IMR-90 (cell line): ENCODE measurements at regions not wholly inside any gene's neighbourhood (a gene's known extent, or its start where the extent isn't known, plus 50 kb on each side); places are given as distances from the start of the nearest gene placed in this dataset.
"Not testable (repeated sequence)": the region's sequence is repeated elsewhere in the genome, so short reads cannot be mapped to it uniquely, and the experiment has no call there.

Experiments
- CEBPB ChIP-seq: IDR thresholded peaks from 2 replicates; pipeline ENCODE4 v1.6.1; 2012; ENCODE audit warnings: low read depth, low read length, improper control_type of control experiment
- MAZ ChIP-seq: IDR thresholded peaks from 2 replicates; pipeline ENCODE4 v1.6.1; 2012; ENCODE audit warnings: low read depth, mild to moderate bottlenecking, low read length, improper control_type of control experiment, moderate library complexity, borderline replicate concordance
- MXI1 ChIP-seq: IDR thresholded peaks from 2 replicates; pipeline ENCODE4 v1.6.1; 2012; ENCODE audit warnings: low read depth, mild to moderate bottlenecking, low read length, moderate library complexity, borderline replicate concordance
- NFE2L2 ChIP-seq: fragments of 150-350 bp; IDR thresholded peaks from 2 replicates; pipeline ENCODE4 v1.6.1; 2016; ENCODE audit warnings: low read depth, mild to moderate bottlenecking, low read length
- POLR2A ChIP-seq: IDR thresholded peaks from 2 replicates; pipeline ENCODE4 v1.6.1; 2012; ENCODE audit warnings: mild to moderate bottlenecking, low read depth, low read length
- TF ChIP-seq, protein P1 (sequence below): conservative IDR thresholded peaks from 2 replicates; pipeline ENCODE4 v1.5.1; 2012; ENCODE audit warnings: mild to moderate bottlenecking, low read depth, low read length, improper control_type of control experiment
- TF ChIP-seq, protein P2 (sequence below): fragments of 150-350 bp; IDR thresholded peaks from 2 replicates; pipeline ENCODE4 v1.6.1; 2017; ENCODE audit warnings: mild to moderate bottlenecking, antibody characterized with exemption, low read length, low read depth

DNA sequence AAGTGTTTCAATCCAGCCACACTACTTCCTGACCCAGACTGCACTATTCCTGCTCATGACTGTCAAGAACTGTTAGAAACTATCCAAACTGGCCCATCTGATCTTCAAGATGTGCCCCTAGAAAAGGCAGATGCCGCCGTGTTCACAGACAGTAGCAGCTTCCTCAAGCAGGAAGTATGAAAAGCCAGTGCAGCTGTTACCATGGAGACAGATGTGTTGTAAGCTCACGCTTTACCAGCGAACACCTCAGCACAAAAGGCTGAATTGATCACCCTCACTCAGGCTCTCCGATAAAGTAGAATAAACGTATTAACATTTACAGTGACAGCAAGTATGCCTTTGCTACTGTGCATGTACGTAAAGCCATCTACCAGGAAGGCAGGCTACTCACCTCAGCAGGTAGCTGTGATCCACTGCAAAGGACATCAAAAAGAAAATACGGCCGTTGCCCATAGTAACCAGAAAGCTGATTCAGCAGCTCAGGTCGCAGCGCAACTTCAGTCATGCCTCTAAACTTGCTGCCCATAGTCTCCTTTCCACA, 132.9 kb upstream of the ROPN1B start:
- not testable (repeated sequence) for TF ChIP-seq CEBPB, MAZ, NFE2L2, MXI1, POLR2A
- TF ChIP-seq, protein P1, sequence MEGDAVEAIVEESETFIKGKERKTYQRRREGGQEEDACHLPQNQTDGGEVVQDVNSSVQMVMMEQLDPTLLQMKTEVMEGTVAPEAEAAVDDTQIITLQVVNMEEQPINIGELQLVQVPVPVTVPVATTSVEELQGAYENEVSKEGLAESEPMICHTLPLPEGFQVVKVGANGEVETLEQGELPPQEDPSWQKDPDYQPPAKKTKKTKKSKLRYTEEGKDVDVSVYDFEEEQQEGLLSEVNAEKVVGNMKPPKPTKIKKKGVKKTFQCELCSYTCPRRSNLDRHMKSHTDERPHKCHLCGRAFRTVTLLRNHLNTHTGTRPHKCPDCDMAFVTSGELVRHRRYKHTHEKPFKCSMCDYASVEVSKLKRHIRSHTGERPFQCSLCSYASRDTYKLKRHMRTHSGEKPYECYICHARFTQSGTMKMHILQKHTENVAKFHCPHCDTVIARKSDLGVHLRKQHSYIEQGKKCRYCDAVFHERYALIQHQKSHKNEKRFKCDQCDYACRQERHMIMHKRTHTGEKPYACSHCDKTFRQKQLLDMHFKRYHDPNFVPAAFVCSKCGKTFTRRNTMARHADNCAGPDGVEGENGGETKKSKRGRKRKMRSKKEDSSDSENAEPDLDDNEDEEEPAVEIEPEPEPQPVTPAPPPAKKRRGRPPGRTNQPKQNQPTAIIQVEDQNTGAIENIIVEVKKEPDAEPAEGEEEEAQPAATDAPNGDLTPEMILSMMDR: not testable (repeated sequence)
- TF ChIP-seq, protein P2, sequence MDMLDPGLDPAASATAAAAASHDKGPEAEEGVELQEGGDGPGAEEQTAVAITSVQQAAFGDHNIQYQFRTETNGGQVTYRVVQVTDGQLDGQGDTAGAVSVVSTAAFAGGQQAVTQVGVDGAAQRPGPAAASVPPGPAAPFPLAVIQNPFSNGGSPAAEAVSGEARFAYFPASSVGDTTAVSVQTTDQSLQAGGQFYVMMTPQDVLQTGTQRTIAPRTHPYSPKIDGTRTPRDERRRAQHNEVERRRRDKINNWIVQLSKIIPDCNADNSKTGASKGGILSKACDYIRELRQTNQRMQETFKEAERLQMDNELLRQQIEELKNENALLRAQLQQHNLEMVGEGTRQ: not testable (repeated sequence)
